ENCODE measurements at regions not wholly inside any gene's neighbourhood (a gene's known extent, or its start where the extent isn't known, plus 50 kb on each side); places are given as distances from the start of the nearest gene placed in this dataset.

DNA sequence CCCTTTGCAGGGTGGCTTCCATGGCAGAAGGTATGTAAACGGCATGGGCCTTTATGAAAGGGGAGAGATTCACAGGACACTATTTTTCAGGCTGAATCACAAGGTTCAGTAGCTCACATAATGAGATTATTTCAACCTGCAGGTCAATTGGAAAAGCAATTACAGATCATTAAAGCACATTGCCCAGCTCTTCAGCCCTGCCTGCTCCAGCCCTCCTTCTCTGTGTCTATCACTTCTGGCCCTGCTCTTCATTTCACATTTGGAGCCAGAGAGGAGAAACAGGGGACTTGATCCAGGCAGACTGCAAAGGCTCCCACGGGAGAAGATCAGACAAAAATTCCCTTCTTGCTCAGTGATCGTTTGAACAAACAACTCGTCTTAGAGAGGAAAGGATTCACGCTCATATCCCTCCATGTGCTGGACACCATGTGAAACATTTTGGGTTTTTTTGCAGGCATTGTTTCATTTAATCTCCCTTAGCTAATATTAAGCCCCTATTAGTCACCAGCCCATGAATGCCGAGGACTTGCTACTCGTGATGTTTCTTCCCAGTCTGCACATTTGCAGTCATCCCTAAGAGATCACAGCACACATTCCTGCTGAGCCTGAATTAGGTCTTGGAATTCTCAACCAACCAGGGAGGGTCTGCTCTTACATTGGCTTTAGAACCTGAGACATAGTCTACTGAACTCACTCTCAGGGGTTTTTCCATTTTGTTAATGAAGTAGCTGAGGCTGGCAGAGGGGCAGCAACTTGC is 443.9 kb upstream of the CCL2 start:
- TF ChIP-seq, protein P1, sequence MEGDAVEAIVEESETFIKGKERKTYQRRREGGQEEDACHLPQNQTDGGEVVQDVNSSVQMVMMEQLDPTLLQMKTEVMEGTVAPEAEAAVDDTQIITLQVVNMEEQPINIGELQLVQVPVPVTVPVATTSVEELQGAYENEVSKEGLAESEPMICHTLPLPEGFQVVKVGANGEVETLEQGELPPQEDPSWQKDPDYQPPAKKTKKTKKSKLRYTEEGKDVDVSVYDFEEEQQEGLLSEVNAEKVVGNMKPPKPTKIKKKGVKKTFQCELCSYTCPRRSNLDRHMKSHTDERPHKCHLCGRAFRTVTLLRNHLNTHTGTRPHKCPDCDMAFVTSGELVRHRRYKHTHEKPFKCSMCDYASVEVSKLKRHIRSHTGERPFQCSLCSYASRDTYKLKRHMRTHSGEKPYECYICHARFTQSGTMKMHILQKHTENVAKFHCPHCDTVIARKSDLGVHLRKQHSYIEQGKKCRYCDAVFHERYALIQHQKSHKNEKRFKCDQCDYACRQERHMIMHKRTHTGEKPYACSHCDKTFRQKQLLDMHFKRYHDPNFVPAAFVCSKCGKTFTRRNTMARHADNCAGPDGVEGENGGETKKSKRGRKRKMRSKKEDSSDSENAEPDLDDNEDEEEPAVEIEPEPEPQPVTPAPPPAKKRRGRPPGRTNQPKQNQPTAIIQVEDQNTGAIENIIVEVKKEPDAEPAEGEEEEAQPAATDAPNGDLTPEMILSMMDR (IDR thresholded peaks at IDR 0.05; ENCODE audit: low read depth, low read length): no peak
- TF ChIP-seq EZH2phosphoT487 (IDR thresholded peaks at IDR 0.05; ENCODE audit: low read depth): no peak

Measured in OCI-LY3 (cell line).